MM.1S (cell line): ENCODE measurements at regions not wholly inside any gene's neighbourhood (a gene's known extent, or its start where the extent isn't known, plus 50 kb on each side); places are given as distances from the start of the nearest gene placed in this dataset.

Source experiments
- EZH2 ChIP-seq: fragments of 300-600 bp; sonication (generic); optimal IDR thresholded peaks from 2 replicates; pipeline ENCODE3; 2017; ENCODE audit warnings: low read depth, mild to moderate bottlenecking, antibody characterized with exemption, low read length, mixed read lengths
- EZH2phosphoT487 ChIP-seq: fragments of 300-600 bp; sonication (generic); IDR thresholded peaks from 2 replicates; pipeline ENCODE4 v1.6.1; 2018; ENCODE audit warnings: antibody characterized with exemption, low read length
- TF ChIP-seq, protein P1 (sequence below): fragments of 300-600 bp; sonication (generic); IDR thresholded peaks from 2 replicates; pipeline ENCODE4 v1.5.1; 2016; ENCODE audit warnings: antibody characterized with exemption, low read length, mixed read lengths

DNA sequence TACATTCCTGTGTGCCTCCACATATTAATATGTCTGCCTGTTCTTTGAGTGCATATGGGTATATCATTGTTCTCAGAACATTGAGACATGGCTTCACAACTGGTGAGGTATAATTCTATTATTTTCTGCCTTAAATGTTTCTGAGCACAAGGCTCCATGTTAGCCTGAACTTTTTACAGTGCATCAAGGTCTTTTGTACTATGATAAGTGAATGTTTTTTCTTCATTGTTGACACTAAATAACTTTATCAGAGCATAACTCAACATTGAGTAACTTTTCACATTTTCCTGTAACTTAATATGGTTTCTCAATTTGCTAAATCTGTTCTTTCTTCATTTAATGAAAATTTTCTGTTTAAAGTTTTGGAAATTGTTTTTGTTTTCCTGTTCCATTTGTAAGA is 262.9 kb downstream of the HNMT start:
- TF ChIP-seq, protein P1, sequence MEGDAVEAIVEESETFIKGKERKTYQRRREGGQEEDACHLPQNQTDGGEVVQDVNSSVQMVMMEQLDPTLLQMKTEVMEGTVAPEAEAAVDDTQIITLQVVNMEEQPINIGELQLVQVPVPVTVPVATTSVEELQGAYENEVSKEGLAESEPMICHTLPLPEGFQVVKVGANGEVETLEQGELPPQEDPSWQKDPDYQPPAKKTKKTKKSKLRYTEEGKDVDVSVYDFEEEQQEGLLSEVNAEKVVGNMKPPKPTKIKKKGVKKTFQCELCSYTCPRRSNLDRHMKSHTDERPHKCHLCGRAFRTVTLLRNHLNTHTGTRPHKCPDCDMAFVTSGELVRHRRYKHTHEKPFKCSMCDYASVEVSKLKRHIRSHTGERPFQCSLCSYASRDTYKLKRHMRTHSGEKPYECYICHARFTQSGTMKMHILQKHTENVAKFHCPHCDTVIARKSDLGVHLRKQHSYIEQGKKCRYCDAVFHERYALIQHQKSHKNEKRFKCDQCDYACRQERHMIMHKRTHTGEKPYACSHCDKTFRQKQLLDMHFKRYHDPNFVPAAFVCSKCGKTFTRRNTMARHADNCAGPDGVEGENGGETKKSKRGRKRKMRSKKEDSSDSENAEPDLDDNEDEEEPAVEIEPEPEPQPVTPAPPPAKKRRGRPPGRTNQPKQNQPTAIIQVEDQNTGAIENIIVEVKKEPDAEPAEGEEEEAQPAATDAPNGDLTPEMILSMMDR, result no peak
- TF ChIP-seq EZH2, result no peak
- no peak for TF ChIP-seq EZH2phosphoT487
